ENCODE measurements at regions not wholly inside any gene's neighbourhood (a gene's known extent, or its start where the extent isn't known, plus 50 kb on each side); places are given as distances from the start of the nearest gene placed in this dataset.

DNA sequence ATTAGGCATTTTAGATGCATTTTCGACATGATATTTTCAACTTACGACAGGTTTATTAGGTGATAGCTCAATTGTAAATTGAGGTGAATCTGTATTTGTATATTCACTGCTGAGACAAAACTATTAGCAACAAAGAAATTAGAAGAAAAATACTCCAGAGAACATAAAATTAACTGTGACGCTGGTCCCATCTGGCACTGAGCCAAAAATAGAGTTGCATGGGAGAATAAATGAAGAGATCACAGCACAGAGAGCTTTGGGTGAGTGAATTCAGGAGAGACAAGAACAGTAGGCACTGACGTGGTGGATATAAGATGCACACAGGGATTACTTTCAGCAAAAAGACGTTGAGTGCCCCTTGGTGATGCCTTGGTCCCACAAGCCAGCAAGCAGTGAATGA, 306.2 kb upstream of the RAB6C start:
- H3K9ac ChIP-seq (ENCODE audit: low read length) = no peak overlapping the region
- H3K9me3 ChIP-seq (ENCODE audit: insufficient read depth, low read length) = no peaks in the 10 kb centered on the region

DNA sequence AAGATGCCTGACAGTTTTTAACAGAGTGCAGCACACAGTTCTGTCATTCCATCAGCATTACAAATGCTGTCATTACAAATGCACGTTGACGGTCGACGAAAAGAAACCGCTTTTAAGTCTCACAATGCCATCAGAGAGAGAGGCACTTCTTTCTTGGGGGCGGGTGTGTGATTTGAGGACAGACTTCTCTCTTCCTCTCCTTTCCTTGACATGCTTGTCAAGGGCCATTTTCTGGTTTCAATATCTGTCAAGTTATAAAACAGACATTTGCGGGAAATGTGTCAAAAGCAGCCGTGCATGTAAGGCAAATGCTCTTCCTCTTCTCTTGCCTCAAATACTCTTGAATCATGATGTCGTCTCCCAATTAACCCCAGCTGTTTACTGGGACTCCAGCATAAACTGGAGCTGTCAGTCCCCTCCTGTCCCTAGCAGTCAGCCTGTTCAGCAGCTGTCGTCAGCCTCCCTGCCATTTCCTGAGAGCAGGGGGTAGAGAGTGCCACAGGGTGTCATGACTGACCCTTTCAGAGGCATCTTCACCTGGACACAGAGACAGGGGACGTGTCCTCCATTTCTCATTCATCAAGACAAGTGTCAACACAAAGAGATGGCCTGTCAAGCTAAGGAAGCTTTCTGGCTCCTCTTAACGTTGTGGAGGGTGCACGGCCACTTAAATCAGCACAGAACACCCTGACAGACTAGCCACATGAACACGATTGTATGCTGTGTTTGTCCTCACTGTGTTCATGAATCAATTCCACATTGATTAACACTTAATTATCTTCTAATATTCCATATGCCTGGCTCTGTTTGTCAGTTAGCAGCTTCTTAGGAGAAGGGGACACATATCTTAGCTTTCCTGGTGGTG, 305.4 kb upstream of the RAB6C start:
- no peak overlapping the region for H3K9ac ChIP-seq (ENCODE audit: low read length)
- no peaks in the 10 kb centered on the region for H4K20me1 ChIP-seq (ENCODE audit: low read depth, low read length)
- no peaks in the 10 kb centered on the region for H3K9me3 ChIP-seq (ENCODE audit: insufficient read depth, low read length)
- no peak overlapping the region for H3K4me2 ChIP-seq (ENCODE audit: low read depth, low read length, poor library complexity, severe bottlenecking)
- no peaks in the 10 kb centered on the region for H3K9me2 ChIP-seq (replicated peaks; ENCODE audit: insufficient read depth, low read length)
- H2AFZ ChIP-seq (ENCODE audit: low read depth, low read length, severe bottlenecking) = no peak overlapping the region
- H3K79me2 ChIP-seq (ENCODE audit: insufficient read depth, low read length) = no peaks in the 10 kb centered on the region
- H3K4me3 ChIP-seq (ENCODE audit: insufficient read depth, low read length, poor library complexity, severe bottlenecking) = no peak overlapping the region
- H3K36me3 ChIP-seq (ENCODE audit: low read length) = no peaks in the 10 kb centered on the region
- no peak overlapping the region for H3K27ac ChIP-seq (ENCODE audit: low read depth, low read length)
- H3F3A ChIP-seq (ENCODE audit: insufficient read depth) = no peaks in the 10 kb centered on the region
- TF ChIP-seq EZH2phosphoT487 (conservative IDR thresholded peaks at IDR 0.05; ENCODE audit: low read length) (no peak), CTCF (IDR thresholded peaks at IDR 0.05; ENCODE audit: insufficient read depth, low read length, poor library complexity, severe bottlenecking) (no peak)
- 0 out of 2 replicates have a peak, but pooled peaks cover 4% of the 10 kb centered on the region for H3K27me3 ChIP-seq (ENCODE audit: low read length)

More for the DNA sequence above, 306.2 kb upstream of the RAB6C start:
- Histone ChIP-seq H3K4me3 (ENCODE audit: insufficient read depth, low read length, poor library complexity, severe bottlenecking) (no peak overlapping the region), H3K36me3 (ENCODE audit: low read length) (no peaks in the 10 kb centered on the region), H3K4me2 (ENCODE audit: low read depth, low read length, poor library complexity, severe bottlenecking) (no peak overlapping the region), H3K27me3 (ENCODE audit: low read length) (0 out of 2 replicates have a peak, but pooled peaks cover 3% of the 10 kb centered on the region), H3F3A (ENCODE audit: insufficient read depth) (no peaks in the 10 kb centered on the region), H2AFZ (ENCODE audit: low read depth, low read length, severe bottlenecking) (no peak overlapping the region), H3K27ac (ENCODE audit: low read depth, low read length) (no peak overlapping the region), H3K9me2 (replicated peaks; ENCODE audit: insufficient read depth, low read length) (no peaks in the 10 kb centered on the region), H3K79me2 (ENCODE audit: insufficient read depth, low read length) (no peaks in the 10 kb centered on the region), H4K20me1 (ENCODE audit: low read depth, low read length) (no peaks in the 10 kb centered on the region)
- TF ChIP-seq CTCF (IDR thresholded peaks at IDR 0.05; ENCODE audit: insufficient read depth, low read length, poor library complexity, severe bottlenecking) (no peak), EZH2phosphoT487 (conservative IDR thresholded peaks at IDR 0.05; ENCODE audit: low read length) (no peak)

GRCh38 chr2:129678751-129679150, 300.7 kb upstream of the RAB6C start:
- Histone ChIP-seq H3K79me2 (ENCODE audit: insufficient read depth, low read length) (no peaks in the 10 kb centered on the region), H3K9me3 (ENCODE audit: insufficient read depth, low read length) (no peaks in the 10 kb centered on the region), H3K4me3 (ENCODE audit: insufficient read depth, low read length, poor library complexity, severe bottlenecking) (no peak overlapping the region), H3K27me3 (ENCODE audit: low read length) (0 out of 2 replicates have a peak, but pooled peaks cover 4% of the 10 kb centered on the region), H3K4me2 (ENCODE audit: low read depth, low read length, poor library complexity, severe bottlenecking) (no peak overlapping the region), H2AFZ (ENCODE audit: low read depth, low read length, severe bottlenecking) (no peak overlapping the region), H3F3A (ENCODE audit: insufficient read depth) (no peaks in the 10 kb centered on the region), H3K27ac (ENCODE audit: low read depth, low read length) (no peak overlapping the region), H3K9ac (ENCODE audit: low read length) (no peak overlapping the region), H4K20me1 (ENCODE audit: low read depth, low read length) (no peaks in the 10 kb centered on the region), H3K9me2 (replicated peaks; ENCODE audit: insufficient read depth, low read length) (no peaks in the 10 kb centered on the region), H3K36me3 (ENCODE audit: low read length) (no peaks in the 10 kb centered on the region)
- TF ChIP-seq EZH2phosphoT487 (conservative IDR thresholded peaks at IDR 0.05; ENCODE audit: low read length) (no peak), CTCF (IDR thresholded peaks at IDR 0.05; ENCODE audit: insufficient read depth, low read length, poor library complexity, severe bottlenecking) (no peak)
